RWPE1 (cell line): ENCODE measurements at regions not wholly inside any gene's neighbourhood (a gene's known extent, or its start where the extent isn't known, plus 50 kb on each side); places are given as distances from the start of the nearest gene placed in this dataset.

ENCODE experiments used
- CTCF ChIA-PET: fragments of 350-600 bp; sonication (Branson Sonifier 250); formaldehyde crosslinking; extraction: SDS; loops from one replicate; lab custom pipeline; 2021; lab: Yijun Ruan, JAX
- POLR2A ChIA-PET: fragments of 400-600 bp; formaldehyde crosslinking; extraction: SDS; loops from one replicate; lab custom pipeline; 2020; ENCODE audit warnings: antibody characterized with exemption; ENCODE audit not compliant: low non-redundant PET; lab: Yijun Ruan, JAX
- DNase-seq: peaks from one replicate; pipeline ENCODE4 v3.0.0; 2012; ENCODE audit warnings: low spot score
- H3K27ac ChIP-seq: fragments of 450-650 bp; 2 replicates; pipeline ENCODE4 v1.5.1; 2017
- CTCF ChIP-seq: fragments of 450-650 bp; conservative IDR thresholded peaks from 2 replicates; pipeline ENCODE4 v1.5.1; 2017; ENCODE audit warnings: low read depth, mild to moderate bottlenecking

DNA sequence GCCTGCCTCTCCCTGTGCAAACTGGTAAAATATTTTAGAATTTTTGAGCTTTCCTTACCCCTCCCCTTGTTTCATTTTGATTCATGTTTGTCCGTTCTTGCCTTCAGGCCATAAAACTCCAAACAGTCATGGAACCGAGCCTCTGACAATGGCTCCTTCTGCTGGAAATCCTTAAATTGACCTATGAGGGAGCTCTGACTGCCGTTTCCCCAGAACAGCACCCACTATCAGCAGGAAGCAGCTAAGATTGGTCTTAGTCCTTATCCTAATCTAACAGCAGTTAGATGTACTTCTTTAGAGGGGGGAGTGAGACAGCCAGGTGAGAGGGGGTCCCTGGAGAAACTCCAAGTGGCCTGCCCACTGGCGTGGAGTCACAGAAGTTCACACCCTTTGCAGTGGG, 106.7 kb downstream of the FAM174A start:
- CTCF ChIA-PET: no interaction called here
- no peak for DNase-seq
- POLR2A ChIA-PET: interaction anchor here (0.6 kb wide), 1 partner anchor 12 kb away, joined by 3 read pairs; no protein-coding TSS in a partner anchor
- no peak for TF ChIP-seq CTCF
- H3K27ac ChIP-seq: no peak overlapping the region

- TF ChIP-seq CTCF: no peak
- ChIA-PET CTCF (no interaction called here), POLR2A (no interaction called here)
- DNase-seq: no peak
- H3K27ac ChIP-seq: no peak overlapping the region
Measured at GRCh38 chr5:100643473-100643872, 108.3 kb downstream of the FAM174A start.

DNA sequence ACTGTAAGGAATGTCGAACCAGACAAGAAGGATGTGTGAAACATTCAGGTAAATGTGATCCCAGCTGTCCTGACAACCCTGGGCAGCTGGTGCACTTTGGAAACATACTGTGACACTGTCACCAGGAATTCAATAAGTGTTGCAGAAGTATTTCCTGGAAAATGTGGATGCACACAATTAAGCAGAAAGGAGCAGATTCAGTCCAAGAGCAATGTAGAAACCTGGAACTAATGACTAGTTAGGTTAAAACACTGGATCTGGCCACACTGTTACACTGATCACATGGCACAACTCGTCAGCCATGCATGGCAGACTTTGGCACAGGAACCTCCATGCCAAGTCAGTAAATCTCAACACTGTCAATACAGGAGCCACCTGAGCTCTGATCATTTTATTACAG, 109.0 kb downstream of the FAM174A start:
- no peak for DNase-seq
- TF ChIP-seq CTCF: no peak
- no peak overlapping the region for H3K27ac ChIP-seq
- ChIA-PET POLR2A (no interaction called here), CTCF (no interaction called here)

DNA sequence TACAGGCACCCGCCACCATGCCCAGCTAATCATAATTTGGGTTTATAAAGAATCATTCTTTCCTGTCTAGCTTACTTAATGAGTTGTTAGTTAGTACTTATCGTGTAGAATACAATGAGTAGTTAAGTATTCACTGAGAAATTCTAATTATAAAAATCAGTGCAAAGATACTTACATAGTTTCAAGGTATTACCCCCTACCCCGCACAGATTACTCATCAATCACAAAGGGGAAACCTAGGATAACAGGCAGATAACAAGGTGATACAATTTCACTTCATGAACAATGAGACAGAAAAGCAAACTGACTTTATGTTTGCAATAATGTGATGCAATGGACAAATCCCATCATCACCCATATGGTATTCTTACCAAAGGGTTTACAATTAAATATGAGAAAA, 109.6 kb downstream of the FAM174A start:
- POLR2A ChIA-PET: no interaction called here
- H3K27ac ChIP-seq: no peak overlapping the region
- CTCF ChIA-PET: no interaction called here

DNA sequence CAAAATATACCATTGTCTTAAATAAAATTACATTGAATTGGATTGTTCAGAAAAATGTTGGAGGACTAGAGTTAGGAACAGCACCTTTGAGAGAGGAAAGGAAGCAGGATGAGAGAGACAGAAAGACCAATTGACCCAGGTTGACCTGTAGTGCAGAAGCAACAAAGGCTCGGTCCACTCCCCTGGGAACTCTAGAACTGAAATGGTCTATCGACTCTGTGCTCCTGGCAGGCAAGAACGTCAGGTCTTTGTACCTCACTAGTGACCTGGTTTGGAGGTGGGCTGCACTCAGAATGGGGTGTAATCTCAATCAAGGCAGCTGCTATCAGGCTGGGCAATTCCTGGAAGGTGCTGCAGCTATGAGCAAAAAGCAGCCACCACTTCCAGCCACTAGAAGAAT, 110.8 kb downstream of the FAM174A start:
- ChIA-PET POLR2A (no interaction called here), CTCF (interaction anchor here (0.6 kb wide), 2 partner anchors 12 to 51 kb away, joined by 3 read pairs; no protein-coding TSS in a partner anchor)
- DNase-seq: no peak
- no peak overlapping the region for H3K27ac ChIP-seq
- TF ChIP-seq CTCF: no peak

More for the DNA sequence above, 109.6 kb downstream of the FAM174A start:
- DNase-seq: no peak
- no peak for TF ChIP-seq CTCF

GRCh38 chr5:100646691-100647090, 111.5 kb downstream of the FAM174A start:
- no peak for TF ChIP-seq CTCF
- H3K27ac ChIP-seq: no peak overlapping the region
- no peak for DNase-seq
- ChIA-PET POLR2A (no interaction called here), CTCF (no interaction called here)
